A204.1 (cell line): ENCODE measurements at regions not wholly inside any gene's neighbourhood (a gene's known extent, or its start where the extent isn't known, plus 50 kb on each side); places are given as distances from the start of the nearest gene placed in this dataset.

Experiments used
- FAIRE-seq: peaks from 2 replicates; lab custom pipeline; 2012; peaks lifted over from hg19 to GRCh38; lab: Jason Lieb, UNC

DNA sequence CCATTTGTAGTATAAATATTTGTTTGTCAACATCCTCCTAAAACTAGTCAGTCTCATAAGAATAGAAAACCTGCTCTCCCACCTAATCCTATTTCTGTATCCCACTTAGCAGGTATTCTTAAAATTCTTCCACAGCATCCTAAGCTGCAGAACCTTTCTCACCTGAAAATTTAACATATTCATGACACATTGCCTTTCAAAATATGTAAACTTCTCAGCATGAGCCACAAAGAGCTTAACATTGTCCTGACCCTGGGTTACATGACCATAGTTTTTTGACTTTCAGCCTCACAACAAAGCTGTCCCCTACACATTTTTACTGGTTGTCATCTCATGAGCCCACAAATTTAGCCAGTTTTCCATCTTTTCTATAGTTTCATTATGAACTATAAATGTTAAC lies 712.1 kb downstream of the LTN1 start:
- FAIRE-seq: no peak

DNA sequence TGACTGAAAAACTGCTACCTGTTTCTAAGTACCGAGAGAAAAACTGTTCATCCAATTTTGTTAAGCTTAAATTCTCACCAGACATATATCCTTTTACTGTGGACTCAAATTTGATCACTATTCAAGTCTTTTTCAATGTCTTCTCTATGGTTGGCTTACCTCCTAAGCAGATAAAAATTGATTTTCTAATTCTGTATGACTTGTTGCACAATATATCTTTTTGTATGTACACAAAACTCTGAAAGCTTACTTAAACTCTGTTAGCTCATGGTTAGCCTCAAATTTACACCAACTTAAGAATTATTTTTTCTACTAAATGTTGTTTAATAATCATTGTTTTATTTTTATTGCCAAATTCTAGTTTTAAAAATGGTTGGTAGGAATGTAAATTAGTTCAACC lies 715.4 kb downstream of the LTN1 start:
- no peak for FAIRE-seq

DNA sequence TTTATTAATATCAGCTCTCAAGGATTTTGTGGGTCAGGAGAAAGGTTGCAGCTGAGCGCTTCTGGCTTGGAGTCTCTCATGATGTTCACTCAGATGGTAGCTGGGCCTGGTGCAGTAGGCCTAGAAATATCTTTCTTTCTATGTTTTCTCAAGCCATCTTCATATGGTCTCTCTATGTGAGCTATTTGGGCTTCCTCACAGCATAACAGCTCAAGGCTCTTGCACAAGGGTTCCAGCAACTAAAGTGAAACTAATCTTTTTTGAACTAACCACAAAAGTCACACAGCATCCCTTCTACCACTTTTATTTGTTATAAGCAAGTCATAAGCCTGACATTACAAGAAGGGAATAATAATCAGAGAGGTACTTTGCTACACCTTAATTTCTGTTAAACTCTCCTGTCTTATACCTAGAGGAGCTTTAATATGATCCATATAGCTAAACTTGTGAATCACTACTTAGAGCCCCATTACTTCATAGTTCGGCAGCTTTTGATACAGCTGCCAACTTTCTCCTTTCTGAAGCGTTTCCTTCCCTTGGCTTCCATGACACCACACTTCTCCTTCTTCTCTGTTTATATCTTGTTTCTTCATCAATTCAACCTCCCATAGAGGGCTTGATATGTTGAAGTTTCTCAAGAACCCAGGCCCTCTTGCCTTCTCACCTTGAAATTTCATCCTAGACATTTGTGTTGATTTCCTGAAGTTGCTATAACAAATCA lies 720.2 kb downstream of the LTN1 start:
- no peak for FAIRE-seq

DNA sequence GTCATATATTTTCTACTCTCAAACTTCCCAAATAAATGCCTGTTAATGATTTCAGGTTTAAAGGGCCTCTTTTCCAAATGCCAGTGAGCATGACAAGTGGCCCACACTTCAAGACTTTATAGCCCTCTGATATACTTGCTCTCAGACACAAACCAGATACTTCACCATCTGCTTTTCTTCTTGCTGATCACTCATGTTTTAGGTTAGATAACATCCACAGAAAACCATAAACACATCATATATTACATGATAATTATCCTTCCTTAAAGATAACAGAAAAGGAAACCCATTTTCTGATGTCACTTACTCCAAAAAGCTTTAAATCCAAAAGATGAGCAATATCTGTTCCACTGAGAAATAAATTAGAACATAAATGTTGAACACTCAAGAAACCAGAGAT lies 723.5 kb downstream of the LTN1 start:
- FAIRE-seq: no peak

DNA sequence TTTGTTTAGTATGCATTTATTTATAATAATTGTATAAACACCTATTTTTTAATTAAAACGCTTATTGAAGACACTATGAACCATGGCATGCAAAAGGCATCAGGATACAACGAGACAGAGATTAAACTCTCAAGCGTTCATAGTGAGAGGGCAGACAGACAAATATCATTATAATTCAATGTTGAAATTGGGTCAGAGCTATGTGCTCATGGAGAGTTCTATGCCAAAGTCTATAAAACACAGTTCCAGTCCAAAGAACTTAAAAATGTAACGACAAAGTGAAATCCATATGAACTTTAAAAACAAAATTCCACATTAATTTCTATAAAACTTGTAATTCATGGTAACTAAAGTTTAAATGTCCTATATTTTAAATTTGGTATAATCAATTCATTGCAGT lies 724.0 kb downstream of the LTN1 start:
- FAIRE-seq: no peak

DNA sequence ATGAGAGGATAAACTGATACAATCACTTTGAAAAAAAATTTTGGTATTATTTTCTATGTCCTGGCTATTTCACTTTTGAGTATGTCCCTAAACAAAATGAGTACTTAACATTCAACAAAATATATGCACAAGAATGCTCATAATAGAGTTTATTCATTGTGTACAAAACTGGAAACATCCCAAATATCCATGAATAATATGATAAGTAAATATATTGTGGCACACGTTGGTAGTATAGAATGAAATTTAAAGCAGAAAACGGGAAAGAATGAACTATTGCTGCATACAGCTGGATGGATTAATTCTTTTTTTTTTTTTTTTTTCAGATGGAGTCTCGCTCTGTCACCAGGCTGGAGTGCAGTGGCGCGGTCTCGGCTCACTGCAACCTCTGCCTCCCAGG lies 725.2 kb downstream of the LTN1 start:
- no peak for FAIRE-seq

DNA sequence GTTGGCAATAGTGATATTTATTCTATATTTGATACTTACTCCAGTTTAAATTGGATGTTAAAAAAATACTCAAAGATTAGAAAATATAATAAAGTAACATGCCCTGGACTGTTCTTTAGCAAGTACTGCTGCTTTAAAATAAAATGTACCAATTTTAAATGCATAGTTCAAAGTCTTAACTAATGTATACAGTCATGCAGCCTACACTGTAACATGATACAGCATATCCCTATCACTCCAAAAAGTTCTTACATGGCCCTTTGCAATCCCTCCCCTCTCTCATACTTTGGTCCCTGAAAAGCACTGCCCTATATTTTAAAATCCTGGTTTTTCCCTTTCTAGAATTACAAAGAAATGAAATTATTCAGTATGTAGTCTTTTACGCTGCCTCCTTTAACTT lies 726.6 kb downstream of the LTN1 start:
- FAIRE-seq: no peak

DNA sequence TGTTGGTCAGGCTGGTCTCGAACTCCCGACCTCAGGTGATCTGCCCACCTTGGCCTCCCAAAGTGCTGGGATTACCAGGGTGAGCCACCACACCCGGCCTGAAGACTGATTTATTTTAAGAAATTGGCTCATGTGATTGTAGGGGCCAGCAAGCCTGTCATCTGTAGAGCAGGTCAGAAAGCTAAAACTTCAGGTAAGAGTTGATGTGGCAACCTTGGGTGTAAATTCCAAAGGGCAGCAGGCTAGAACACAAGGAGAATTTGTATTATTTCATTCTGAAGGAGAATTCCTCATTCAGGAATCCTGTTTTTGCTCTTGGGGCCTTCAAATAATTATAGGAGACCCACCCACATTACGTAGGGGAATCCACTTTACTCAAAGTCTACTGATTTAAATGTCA lies 728.7 kb downstream of the LTN1 start:
- FAIRE-seq: no peak

DNA sequence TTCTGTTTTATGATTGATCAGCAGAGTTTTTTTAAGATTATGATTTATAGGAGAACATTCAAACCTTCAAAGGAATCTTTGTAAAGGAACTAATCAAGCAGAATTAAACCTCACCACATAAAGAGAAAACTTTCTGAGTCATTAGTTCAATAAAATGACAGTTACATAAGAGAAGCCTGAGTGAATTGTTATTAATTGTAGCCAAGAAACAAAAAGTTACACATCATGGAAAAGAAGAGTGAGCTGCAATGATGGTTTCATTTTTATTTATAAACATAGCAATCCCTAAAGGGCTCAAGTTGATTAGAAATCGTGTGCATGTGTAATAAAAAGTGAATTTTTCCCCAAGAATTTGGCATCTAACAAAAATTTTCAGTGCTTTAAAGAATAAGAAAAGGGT lies 731.4 kb downstream of the LTN1 start:
- FAIRE-seq: no peak

DNA sequence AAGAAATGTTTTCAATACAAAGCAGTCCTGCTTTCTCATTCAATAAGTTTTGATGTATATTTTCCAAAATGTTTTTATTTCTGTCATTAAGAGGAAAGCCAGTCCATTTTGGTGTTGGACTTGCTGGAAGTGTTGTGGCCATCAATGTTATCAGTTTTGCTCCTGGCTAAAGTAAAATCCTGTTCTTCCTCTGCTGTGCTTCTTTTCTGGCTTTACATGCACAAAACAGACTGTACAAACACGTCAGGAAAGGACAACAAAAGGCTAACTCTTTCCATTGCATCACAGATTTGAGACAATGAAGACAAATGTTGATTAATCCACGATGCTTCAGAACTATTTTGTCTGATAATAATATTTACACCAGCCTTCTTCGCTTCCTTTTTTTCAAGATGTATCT lies 735.4 kb downstream of the LTN1 start:
- FAIRE-seq: no peak

DNA sequence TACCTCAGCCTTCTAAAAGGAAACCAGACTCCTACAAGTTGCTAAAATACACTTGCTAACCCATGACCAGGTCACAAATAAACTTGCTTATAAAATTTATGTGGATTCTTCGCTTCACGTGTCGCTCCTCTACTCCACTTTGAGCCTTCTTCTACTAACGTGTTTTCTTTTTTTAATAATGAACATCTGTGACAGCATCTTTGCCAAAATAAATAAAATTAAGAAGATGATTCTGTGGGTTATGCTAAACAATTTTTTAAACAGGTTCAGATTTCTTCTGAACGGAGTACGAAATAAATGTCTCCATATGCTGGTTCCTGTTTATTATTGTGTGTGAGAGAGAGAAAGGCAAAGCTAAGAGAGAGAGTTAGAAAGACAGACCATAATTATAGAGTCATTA lies 735.8 kb downstream of the LTN1 start:
- FAIRE-seq: no peak

DNA sequence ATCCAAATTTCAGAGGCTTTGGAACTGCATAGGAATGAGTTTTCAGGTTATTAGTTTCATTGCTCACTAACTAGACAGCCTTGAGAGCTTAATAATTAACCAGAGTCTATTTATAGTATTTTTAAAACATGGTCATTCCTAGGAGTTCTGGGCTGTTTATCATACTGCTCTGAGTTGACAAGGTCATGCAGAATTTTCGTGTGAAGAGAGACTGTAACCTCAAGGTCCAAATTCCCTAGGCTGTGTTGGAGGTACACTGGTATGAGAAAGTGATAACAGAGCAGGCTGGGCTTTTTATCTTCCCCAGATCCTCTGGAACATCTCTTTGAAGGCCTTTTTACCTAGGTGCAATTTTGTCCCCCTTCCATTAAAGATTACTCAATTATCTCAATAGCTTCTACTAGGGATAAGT lies 736.3 kb downstream of the LTN1 start:
- FAIRE-seq: no peak

DNA sequence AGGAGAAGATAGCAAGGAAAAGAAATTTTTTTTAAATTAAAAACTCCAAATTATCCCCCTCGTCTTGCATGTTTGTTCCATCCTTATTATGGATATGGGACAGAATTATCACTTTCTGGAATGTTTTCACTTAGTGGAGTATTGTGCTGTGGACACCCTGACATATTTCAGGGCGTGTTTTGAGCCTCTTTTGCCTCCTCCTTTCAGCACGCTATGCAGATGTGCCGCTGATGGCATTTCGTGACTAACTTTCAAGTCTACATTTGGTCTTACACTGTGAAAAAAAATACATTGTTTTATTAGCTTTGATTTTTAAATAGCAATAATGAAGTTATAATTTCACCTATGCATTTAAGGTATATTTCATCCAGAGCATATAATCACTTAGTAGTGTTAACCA lies 738.7 kb downstream of the LTN1 start:
- FAIRE-seq: no peak

DNA sequence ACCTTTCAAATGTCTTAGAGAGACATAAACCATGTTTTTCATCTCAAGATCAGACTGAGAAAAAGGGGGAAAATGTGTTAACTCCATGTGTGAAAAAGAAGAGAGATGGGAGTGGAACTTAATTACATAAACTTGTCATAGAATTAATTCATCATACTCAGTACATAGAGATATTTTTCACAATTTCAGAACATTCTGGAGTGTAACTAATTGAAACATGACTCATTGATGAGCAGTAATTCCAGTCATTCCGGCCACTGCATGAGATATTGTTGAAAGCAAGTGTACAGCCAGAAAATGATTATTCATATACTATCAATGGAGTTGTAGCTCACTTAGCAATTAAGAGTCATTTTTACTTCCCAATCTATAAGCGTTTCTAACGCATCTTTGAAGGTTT lies 739.3 kb downstream of the LTN1 start:
- no peak for FAIRE-seq

DNA sequence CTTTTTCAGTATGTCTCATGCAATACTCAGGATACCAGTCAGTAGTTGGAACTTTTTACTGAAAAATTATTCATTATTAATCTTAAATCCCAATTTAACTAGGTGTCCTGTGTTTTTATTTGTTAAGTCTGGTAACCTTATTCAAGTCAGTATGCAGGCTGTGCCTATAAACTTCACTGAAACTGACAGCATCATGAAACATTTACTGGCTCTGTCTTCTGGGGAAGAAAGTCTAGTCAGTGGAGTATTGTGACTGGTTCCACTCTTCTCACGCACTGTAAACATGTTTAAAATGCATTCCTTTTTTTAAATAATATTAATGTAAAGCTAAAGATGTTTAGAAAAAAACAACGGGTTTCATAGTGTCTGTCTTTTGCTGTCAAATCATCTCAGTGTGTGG lies 739.7 kb downstream of the LTN1 start:
- no peak for FAIRE-seq

DNA sequence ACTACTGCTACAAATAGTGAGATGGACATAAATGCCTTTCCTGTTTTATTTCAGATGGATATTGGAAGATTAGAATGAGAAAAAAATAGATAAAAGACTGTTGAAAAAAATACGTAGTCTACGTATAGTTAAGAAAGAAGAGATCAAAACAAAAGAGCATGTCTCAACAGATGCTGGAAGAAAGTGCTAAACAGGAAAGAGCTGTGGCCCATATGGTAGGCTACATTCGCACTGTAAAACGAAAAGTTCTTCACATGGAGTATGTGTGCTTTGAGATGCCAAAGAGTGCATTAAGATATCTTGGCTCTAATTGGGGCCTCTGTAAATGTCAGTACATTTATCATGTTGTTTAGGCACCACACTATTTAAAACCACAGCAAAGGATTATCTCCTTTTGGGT lies 741.7 kb downstream of the LTN1 start:
- no peak for FAIRE-seq

DNA sequence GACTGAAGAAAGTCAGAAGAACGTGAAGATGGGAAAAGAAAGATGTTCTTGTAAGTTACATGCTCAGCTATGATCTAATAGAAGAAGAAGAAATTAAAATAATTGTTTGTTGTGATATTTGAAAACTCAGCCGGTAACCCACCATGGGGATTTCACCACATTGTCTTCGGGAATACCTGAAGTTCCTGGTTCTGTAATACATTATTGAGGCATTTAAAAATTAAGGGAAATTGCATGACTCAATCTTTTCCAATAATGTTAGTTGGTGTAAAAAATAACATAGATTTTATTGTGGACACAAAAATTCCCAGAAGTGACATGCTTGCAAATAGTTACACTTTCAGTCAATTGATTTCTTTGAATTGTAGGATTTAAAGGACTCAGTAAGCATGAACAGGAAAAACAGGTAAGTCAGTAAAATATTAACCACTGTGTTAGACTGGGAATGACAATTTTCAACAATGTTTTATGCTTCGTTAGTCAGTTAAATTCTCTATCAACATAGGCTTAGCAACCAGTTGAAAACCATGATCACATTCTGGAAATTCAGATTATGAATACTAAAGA lies 745.1 kb downstream of the LTN1 start:
- FAIRE-seq: no peak

DNA sequence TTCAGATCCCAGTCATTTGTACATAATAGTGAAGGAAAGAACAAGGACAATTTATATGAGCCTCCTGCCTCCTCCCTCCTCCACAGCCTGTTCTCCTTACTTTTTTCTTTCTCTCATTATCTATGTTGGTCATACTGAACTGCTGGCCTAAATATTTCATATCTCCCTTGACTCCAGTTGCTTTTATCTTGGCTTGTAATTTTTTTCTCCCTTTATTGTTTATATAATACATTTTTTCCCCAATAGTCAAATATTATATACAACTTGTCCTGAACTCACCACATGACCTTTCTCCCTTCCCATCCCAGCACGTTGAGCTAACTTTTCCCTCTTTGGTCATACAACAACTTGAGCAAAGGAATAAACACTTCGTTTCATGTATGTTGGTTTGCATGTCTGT lies 752.1 kb downstream of the LTN1 start:
- FAIRE-seq: no peak

DNA sequence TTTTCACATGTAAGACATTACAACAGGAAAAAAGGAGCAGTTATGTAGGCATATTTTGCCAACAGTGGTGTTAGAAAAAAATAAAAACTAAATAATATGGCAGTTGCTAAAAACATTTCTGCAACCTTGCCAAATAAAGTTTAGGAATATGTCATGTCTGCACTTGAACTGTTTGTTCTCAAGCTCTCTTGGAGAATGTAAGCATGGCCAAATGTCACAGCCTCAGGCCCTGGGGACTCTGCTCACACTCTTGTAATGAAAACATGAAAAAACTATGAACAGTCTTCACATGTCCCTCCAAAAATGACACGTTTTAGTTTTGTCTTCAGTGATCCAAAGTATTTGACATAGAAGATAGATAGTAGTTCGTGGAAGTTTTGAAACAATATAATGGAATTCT lies 753.3 kb downstream of the LTN1 start:
- FAIRE-seq: no peak

DNA sequence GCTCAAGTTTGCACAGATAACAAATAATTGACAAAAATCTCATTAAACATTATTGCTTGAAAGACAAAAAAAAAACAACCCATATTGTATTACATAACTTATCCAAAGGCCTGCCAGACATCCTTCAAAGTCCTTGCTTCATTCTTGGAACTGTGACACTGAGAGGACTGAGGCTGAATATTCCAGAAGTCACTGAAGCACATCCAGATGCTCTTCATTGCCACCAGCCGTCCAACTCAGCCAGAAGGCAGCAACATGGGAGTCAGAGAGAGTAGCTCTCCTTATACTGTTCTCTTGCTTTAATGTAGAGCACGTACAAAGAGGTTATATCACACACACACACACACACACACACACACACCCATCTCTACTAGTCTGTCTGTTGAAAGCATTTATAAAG lies 755.0 kb downstream of the LTN1 start:
- FAIRE-seq: no peak

DNA sequence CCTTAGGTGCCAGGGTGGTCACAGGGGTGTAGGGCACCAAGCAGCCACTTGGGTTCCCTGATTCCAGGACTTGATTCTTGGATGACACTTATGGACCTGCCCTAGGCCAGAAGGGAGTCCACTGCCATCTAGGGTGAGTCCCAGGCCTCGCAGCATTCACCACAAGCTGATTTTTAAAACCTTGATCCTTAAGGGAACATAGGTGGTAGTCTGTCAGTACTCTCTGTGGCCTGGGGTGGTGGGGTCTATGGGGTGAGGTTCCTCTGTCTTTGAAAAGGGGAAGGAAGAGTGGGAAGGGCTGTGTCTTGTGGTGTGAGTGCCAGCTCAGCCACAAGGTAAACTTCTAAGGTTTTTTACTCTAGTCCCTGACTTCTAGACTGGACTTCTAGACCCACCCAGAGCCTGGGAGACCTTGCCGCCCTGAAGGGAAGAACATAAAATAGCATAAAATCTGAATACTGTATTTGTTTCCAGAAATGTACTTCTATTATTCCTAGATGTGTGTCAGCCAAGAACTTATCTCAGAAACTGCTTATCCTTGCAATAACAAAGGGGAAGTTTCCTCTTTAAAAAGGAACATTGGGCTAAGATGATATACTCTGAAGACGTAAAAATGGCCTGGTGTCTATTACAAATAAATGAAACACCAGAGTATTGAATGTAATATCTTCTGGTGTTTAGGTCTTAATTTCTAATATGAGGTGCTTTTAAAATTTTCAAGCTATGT lies 757.3 kb downstream of the LTN1 start:
- FAIRE-seq: no peak

DNA sequence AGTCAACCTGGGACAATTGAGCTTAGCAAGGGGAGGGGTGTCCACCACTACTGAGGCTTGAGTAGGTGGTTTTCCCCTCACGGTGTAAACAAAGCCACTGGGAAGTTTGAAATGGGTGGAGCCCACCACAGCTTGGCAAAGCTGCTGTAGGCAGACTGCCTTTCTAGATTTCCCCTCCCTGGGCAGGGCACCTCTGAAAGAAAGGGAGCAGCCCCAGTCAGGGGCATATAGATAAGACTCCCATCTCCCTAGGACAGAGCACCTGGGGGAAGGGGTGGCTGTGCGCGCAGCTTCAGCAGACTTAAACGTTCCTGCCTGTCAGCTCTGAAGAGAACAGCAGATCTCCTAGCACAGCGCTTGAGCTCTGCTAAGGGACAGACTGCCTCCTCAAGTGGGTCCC lies 758.4 kb downstream of the LTN1 start:
- no peak for FAIRE-seq

DNA sequence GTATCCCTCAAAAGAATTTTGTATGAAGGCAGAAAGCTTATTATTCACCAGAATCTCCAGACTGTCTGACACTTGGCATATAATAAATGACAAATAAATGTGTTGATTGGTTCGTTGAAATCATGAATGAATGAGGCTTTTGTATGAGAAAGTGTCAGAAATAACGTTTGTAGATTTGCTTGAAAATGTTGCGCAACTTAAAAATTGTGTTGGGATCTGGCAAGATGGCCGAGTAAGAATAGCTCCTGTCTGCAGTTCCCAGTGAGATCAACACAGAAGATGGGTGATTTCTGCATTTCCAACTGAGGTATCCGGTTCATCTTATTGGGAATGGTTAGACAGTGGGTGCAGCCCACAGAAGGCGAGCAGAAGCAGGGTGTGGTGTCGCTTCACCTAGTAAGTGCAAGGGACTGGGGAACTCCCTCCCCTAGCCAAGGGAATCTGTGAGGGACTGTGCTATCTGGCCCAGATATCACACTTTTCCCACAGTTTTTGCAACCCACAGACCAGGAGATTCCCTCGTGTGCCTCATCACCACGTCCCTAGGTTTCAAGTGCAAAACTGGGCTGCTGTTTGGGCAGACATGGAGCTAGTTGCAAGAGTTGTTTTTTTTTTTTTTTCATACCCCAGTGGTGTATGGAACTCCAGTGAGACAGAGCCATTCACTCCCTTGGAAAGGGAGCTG lies 759.0 kb downstream of the LTN1 start:
- FAIRE-seq: no peak
